Liver (tissue), 7 donors: ENCODE measurements at regions not wholly inside any gene's neighbourhood (a gene's known extent, or its start where the extent isn't known, plus 50 kb on each side); places are given as distances from the start of the nearest gene placed in this dataset.

Experiments used
- DNase-seq: peaks from one replicate; pipeline ENCODE4 v3.0.0-alpha.2; 2017; ENCODE audit warnings: low spot score
- H3K27ac ChIP-seq, 2 donors: one replicate each; pipeline ENCODE4 v1.7.0; 2013; ENCODE audit warnings: inconsistent platforms in 2 of 2, low read length in 2 of 2, control low read depth in 1 of 2, low read depth in 1 of 2, mild to moderate bottlenecking in 1 of 2
- H3K27me3 ChIP-seq, 4 donors: one replicate each; pipeline versions ENCODE4 v1.6.1 to v1.7.0; 2013; ENCODE audit warnings: low read length in 3 of 4, inconsistent platforms in 1 of 4, mild to moderate bottlenecking in 1 of 4, moderate library complexity in 1 of 4; ENCODE audit not compliant: control insufficient read depth in 4 of 4, insufficient read depth in 4 of 4
- H3K36me3 ChIP-seq, 4 donors: one replicate each; pipeline versions ENCODE4 v1.6.1 to v1.7.0; 2013; ENCODE audit warnings: low read length in 3 of 4, mild to moderate bottlenecking in 3 of 4, low read depth in 1 of 4, moderate library complexity in 1 of 4; ENCODE audit not compliant: control insufficient read depth in 4 of 4, insufficient read depth in 3 of 4
- H3K4me1 ChIP-seq, 4 donors: one replicate each; pipeline versions ENCODE4 v1.6.1 to v1.7.0; 2013; ENCODE audit warnings: low read length in 3 of 4, mild to moderate bottlenecking in 3 of 4, moderate library complexity in 1 of 4; ENCODE audit not compliant: control insufficient read depth in 4 of 4, insufficient read depth in 4 of 4
- H3K4me3 ChIP-seq, 3 donors: one replicate each; pipeline versions ENCODE4 v1.6.1 to v1.7.0; 2013; ENCODE audit warnings: low read length in 3 of 3, control low read depth in 1 of 3, low read depth in 1 of 3, mild to moderate bottlenecking in 1 of 3
- H3K9ac ChIP-seq, 2 donors: one replicate each; pipeline ENCODE4 v1.7.0; 2013; ENCODE audit warnings: low read length in 2 of 2, mild to moderate bottlenecking in 2 of 2, moderate library complexity in 2 of 2, control low read depth in 1 of 2, low read depth in 1 of 2
- H3K9me3 ChIP-seq, 4 donors: one replicate each; pipeline versions ENCODE4 v1.6.1 to v1.7.0; 2013; ENCODE audit warnings: low read length in 3 of 4; ENCODE audit not compliant: control insufficient read depth in 4 of 4
- EGR1 ChIP-seq, 2 donors: IDR thresholded peaks; 2 replicates each; pipeline ENCODE4 v1.6.1; 2016 to 2018; ENCODE audit warnings: antibody characterized with exemption in 2 of 2, low read depth in 2 of 2
- FOXA1 ChIP-seq: IDR thresholded peaks from 2 replicates; pipeline ENCODE4 v1.6.1; 2016; ENCODE audit warnings: antibody characterized with exemption
- FOXA2 ChIP-seq: IDR thresholded peaks from 2 replicates; pipeline ENCODE4 v1.6.1; 2016; ENCODE audit warnings: antibody characterized with exemption
- HNF4A ChIP-seq, 2 donors: conservative IDR thresholded peaks; 2 replicates each; pipeline ENCODE4 v1.6.1; 2016; ENCODE audit warnings: antibody characterized with exemption in 2 of 2, mild to moderate bottlenecking in 2 of 2
- JUND ChIP-seq, 2 donors: IDR thresholded peaks; 2 replicates each; pipeline ENCODE4 v1.6.1; 2016; ENCODE audit warnings: antibody characterized with exemption in 2 of 2
- SP1 ChIP-seq: IDR thresholded peaks from 2 replicates; pipeline ENCODE4 v1.6.1; 2018; ENCODE audit warnings: antibody characterized with exemption, mild to moderate bottlenecking
- TAF1 ChIP-seq: conservative IDR thresholded peaks from 2 replicates; pipeline ENCODE4 v1.6.1; 2016; ENCODE audit warnings: antibody characterized with exemption, mild to moderate bottlenecking
- YY1 ChIP-seq: IDR thresholded peaks from 2 replicates; pipeline ENCODE4 v1.6.1; 2016; ENCODE audit warnings: antibody characterized with exemption, mild to moderate bottlenecking
- WGBS: extraction: QIAGEN DNeasy Blood & Tissue Kit; methylation state at CpG from one replicate; pipeline ENCODE4 v1.1.7; 2013; 5-methylcytosine and 5-hydroxymethylcytosine counted together
- TF ChIP-seq, protein P1 (sequence below): IDR thresholded peaks from 2 replicates; pipeline ENCODE4 v1.6.1; 2016; ENCODE audit warnings: antibody characterized with exemption, mild to moderate bottlenecking
- TF ChIP-seq, protein P2 (sequence below): IDR thresholded peaks from 2 replicates; pipeline ENCODE4 v1.6.1; 2016; ENCODE audit warnings: antibody characterized with exemption
- TF ChIP-seq, protein P3 (sequence below): IDR thresholded peaks from 2 replicates; pipeline ENCODE4 v1.6.1; 2016; ENCODE audit warnings: antibody characterized with exemption
- TF ChIP-seq, protein P4 (sequence below): IDR thresholded peaks from 2 replicates; pipeline ENCODE4 v1.6.1; 2016; ENCODE audit warnings: antibody characterized with exemption
- donor health status: healthy.
- donor health status: healthy.
- donor health status: healthy.
- donor health status: healthy.

DNA sequence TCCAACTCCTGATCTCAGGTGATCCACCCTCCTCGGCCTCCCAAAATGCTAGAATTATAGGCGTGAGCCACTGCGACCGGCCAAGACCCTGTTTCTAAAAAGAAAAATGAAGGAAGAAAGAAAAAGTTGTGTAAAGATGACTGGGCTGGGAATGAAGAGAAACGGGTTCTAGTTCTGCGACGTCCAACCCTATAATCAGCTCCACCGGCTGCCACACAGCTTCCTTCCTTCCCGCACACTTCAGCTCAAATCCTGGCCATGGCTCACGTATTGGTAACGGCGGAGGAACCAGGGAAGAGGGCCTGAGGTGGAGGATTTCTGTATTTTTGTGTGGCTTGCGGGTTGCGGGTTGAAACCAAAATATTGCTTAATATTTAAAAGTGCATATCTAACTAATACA lies 88.1 kb downstream of the MYL12B start:
- Histone ChIP-seq H3K9me3 (no peaks in the 10 kb centered on the region), H3K9ac (no peak overlapping the region), H3K27ac (no peak overlapping the region), H3K4me3 (no peak overlapping the region), H3K36me3 (no peaks in the 10 kb centered on the region), H3K4me1 (no peaks in the 10 kb centered on the region), H3K27me3 (no peaks in the 10 kb centered on the region)
- WGBS = 93% methylated on average over 14 of the region's 14 CpGs
- DNase-seq = no peak
- TF ChIP-seq, protein P1, sequence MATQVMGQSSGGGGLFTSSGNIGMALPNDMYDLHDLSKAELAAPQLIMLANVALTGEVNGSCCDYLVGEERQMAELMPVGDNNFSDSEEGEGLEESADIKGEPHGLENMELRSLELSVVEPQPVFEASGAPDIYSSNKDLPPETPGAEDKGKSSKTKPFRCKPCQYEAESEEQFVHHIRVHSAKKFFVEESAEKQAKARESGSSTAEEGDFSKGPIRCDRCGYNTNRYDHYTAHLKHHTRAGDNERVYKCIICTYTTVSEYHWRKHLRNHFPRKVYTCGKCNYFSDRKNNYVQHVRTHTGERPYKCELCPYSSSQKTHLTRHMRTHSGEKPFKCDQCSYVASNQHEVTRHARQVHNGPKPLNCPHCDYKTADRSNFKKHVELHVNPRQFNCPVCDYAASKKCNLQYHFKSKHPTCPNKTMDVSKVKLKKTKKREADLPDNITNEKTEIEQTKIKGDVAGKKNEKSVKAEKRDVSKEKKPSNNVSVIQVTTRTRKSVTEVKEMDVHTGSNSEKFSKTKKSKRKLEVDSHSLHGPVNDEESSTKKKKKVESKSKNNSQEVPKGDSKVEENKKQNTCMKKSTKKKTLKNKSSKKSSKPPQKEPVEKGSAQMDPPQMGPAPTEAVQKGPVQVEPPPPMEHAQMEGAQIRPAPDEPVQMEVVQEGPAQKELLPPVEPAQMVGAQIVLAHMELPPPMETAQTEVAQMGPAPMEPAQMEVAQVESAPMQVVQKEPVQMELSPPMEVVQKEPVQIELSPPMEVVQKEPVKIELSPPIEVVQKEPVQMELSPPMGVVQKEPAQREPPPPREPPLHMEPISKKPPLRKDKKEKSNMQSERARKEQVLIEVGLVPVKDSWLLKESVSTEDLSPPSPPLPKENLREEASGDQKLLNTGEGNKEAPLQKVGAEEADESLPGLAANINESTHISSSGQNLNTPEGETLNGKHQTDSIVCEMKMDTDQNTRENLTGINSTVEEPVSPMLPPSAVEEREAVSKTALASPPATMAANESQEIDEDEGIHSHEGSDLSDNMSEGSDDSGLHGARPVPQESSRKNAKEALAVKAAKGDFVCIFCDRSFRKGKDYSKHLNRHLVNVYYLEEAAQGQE = no peak
- TF ChIP-seq TAF1 = no peak
- no peak for TF ChIP-seq JUND (IDR thresholded peaks at IDR 0.05)
- TF ChIP-seq FOXA2 = no peak
- no peak for TF ChIP-seq FOXA1

DNA sequence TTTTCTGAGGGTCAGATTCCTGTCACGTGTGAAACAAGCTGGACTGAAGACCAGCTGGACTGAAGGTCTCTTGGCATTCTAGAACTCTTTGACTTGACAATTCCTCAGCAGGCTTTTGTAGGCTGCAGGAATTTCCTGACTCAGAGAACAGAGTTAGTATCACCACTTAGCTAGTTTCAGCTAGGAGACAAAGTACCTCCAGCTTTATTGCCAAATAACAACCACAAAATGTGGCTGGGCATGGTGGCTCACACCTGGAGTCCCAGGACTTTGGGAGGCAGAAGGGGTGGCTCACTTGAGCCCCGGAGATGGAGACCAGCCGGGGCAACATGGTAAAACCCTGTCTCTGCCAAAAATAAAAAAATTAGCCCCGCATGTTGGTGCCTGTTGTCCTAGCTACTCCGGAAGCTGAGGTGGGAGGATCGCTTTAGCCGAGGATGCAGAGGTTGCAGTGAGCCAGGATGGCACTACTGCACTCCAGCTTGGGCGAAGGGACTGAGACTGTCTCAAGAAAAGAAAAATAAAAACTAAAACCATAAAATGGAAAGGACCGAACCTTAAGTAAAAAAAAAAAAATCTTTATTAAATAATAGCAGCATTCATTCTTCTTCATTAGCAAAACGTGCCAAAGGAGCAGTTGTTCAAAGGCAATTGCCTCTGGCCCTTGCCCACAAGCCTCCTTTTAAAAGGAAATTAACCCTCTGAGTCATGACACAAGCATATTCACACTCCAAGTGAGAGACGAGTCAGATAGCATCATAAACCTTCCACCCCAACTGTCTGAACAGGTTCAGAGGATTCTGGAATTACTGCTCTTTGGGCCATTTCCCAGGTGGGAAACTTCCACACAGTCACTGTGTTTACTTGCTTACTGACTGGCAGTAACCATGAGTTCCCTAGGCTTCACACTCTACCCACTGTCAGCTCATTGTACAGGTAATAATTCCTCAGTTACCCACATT lies 88.9 kb downstream of the MYL12B start:
- TF ChIP-seq SP1 (no peak), YY1 (no peak), TAF1 (no peak), HNF4A (conservative IDR thresholded peaks at IDR 0.05) (no peak), EGR1 (IDR thresholded peaks at IDR 0.05; ENCODE audit: low read depth in 2 of 2) (no peak)
- TF ChIP-seq, protein P1 = no peak
- TF ChIP-seq, protein P2, sequence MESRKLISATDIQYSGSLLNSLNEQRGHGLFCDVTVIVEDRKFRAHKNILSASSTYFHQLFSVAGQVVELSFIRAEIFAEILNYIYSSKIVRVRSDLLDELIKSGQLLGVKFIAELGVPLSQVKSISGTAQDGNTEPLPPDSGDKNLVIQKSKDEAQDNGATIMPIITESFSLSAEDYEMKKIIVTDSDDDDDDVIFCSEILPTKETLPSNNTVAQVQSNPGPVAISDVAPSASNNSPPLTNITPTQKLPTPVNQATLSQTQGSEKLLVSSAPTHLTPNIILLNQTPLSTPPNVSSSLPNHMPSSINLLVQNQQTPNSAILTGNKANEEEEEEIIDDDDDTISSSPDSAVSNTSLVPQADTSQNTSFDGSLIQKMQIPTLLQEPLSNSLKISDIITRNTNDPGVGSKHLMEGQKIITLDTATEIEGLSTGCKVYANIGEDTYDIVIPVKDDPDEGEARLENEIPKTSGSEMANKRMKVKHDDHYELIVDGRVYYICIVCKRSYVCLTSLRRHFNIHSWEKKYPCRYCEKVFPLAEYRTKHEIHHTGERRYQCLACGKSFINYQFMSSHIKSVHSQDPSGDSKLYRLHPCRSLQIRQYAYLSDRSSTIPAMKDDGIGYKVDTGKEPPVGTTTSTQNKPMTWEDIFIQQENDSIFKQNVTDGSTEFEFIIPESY = no peak
- TF ChIP-seq, protein P3, sequence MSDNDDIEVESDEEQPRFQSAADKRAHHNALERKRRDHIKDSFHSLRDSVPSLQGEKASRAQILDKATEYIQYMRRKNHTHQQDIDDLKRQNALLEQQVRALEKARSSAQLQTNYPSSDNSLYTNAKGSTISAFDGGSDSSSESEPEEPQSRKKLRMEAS = no peak
- TF ChIP-seq, protein P4, sequence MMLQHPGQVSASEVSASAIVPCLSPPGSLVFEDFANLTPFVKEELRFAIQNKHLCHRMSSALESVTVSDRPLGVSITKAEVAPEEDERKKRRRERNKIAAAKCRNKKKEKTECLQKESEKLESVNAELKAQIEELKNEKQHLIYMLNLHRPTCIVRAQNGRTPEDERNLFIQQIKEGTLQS = no peak

More for the DNA sequence above, 88.9 kb downstream of the MYL12B start:
- Histone ChIP-seq H3K4me3 (no peak overlapping the region), H3K9me3 (no peaks in the 10 kb centered on the region), H3K4me1 (no peaks in the 10 kb centered on the region), H3K9ac (no peak overlapping the region), H3K36me3 (no peaks in the 10 kb centered on the region), H3K27me3 (no peaks in the 10 kb centered on the region), H3K27ac (no peak overlapping the region)
- no peak for DNase-seq
- WGBS = 82% methylated on average over 11 of the region's 11 CpGs
